Muscle layer of duodenum (tissue), 2 donors: ENCODE measurements at regions not wholly inside any gene's neighbourhood (a gene's known extent, or its start where the extent isn't known, plus 50 kb on each side); places are given as distances from the start of the nearest gene placed in this dataset.
"Not testable (repeated sequence)": the region's sequence is repeated elsewhere in the genome, so short reads cannot be mapped to it uniquely, and the experiment has no call there.

Experiments used
- H3K27ac ChIP-seq: one replicate; pipeline ENCODE4 v1.7.0; 2013; ENCODE audit warnings: mild to moderate bottlenecking, low read length
- H3K27me3 ChIP-seq: one replicate; pipeline ENCODE4 v1.7.0; 2013; ENCODE audit warnings: low read depth, mild to moderate bottlenecking, control low read depth, low read length
- H3K36me3 ChIP-seq, 2 donors: one replicate each; pipeline ENCODE4 v1.7.0; 2013; ENCODE audit warnings: low read length in 2 of 2, control low read depth in 1 of 2, mild to moderate bottlenecking in 1 of 2; ENCODE audit not compliant: insufficient read depth in 2 of 2, control insufficient read depth in 1 of 2
- H3K4me1 ChIP-seq, 2 donors: one replicate each; pipeline ENCODE4 v1.7.0; 2013; ENCODE audit warnings: low read length in 2 of 2, mild to moderate bottlenecking in 2 of 2, control low read depth in 1 of 2, moderate library complexity in 1 of 2; ENCODE audit not compliant: insufficient read depth in 2 of 2, control insufficient read depth in 1 of 2
- H3K4me3 ChIP-seq, 2 donors: one replicate each; pipeline ENCODE4 v1.7.0; 2013; ENCODE audit warnings: low read length in 2 of 2, low read depth in 1 of 2, mild to moderate bottlenecking in 1 of 2
- H3K9me3 ChIP-seq, 2 donors: one replicate each; pipeline ENCODE4 v1.7.0; 2013; ENCODE audit warnings: low read length in 2 of 2, control low read depth in 1 of 2, mild to moderate bottlenecking in 1 of 2; ENCODE audit not compliant: control insufficient read depth in 1 of 2
- donor health status: healthy.

GRCh38 chr1:60678391-60678790 is 404.0 kb upstream of the NFIA start:
- Histone ChIP-seq H3K4me1 (no peaks in the 10 kb centered on the region), H3K9me3 (no peaks in the 10 kb centered on the region), H3K4me3 (no peak overlapping the region)

GRCh38 chr1:60672449-60672848 is 409.9 kb upstream of the NFIA start:
- no peak overlapping the region for H3K4me3 ChIP-seq
- H3K36me3 ChIP-seq: no peaks in the 10 kb centered on the region
- H3K4me1 ChIP-seq: no peaks in the 10 kb centered on the region
- H3K27me3 ChIP-seq: no peaks in the 10 kb centered on the region
- H3K9me3 ChIP-seq: peaks cover 0 to 5% of the 10 kb centered on the region in 2 donors
- H3K27ac ChIP-seq: no peak overlapping the region

More at GRCh38 chr1:60678391-60678790, 404.0 kb upstream of the NFIA start:
- Histone ChIP-seq H3K36me3 (no peaks in the 10 kb centered on the region), H3K27me3 (no peaks in the 10 kb centered on the region), H3K27ac (no peak overlapping the region)

GRCh38 chr1:60670302-60670701 is 412.1 kb upstream of the NFIA start:
- Histone ChIP-seq H3K27ac (no peak overlapping the region), H3K36me3 (no peaks in the 10 kb centered on the region), H3K27me3 (no peaks in the 10 kb centered on the region), H3K4me1 (no peaks in the 10 kb centered on the region), H3K4me3 (no peak overlapping the region), H3K9me3 (peaks cover 0 to 5% of the 10 kb centered on the region in 2 donors)

GRCh38 chr1:60668585-60668984 is 413.8 kb upstream of the NFIA start:
- Histone ChIP-seq H3K27ac (no peak overlapping the region), H3K27me3 (no peaks in the 10 kb centered on the region), H3K4me1 (no peaks in the 10 kb centered on the region), H3K36me3 (no peaks in the 10 kb centered on the region), H3K9me3 (peaks cover 0 to 5% of the 10 kb centered on the region in 2 donors), H3K4me3 (no peak overlapping the region)

- no peak overlapping the region for H3K27ac ChIP-seq
- H3K4me1 ChIP-seq: no peaks in the 10 kb centered on the region
- no peaks in the 10 kb centered on the region for H3K9me3 ChIP-seq
- no peak overlapping the region for H3K4me3 ChIP-seq
- no peaks in the 10 kb centered on the region for H3K36me3 ChIP-seq
- no peaks in the 10 kb centered on the region for H3K27me3 ChIP-seq
Observed at GRCh38 chr1:60665311-60665710, 417.1 kb upstream of the NFIA start.

GRCh38 chr1:60664086-60664625 is 418.2 kb upstream of the NFIA start:
- Histone ChIP-seq H3K36me3 (no peaks in the 10 kb centered on the region), H3K27me3 (no peaks in the 10 kb centered on the region), H3K9me3 (no peaks in the 10 kb centered on the region), H3K4me3 (no peak overlapping the region), H3K27ac (no peak overlapping the region), H3K4me1 (no peaks in the 10 kb centered on the region)

GRCh38 chr1:60662486-60663044 is 419.8 kb upstream of the NFIA start:
- Histone ChIP-seq H3K4me1 (no peaks in the 10 kb centered on the region), H3K27ac (no peak overlapping the region), H3K9me3 (no peaks in the 10 kb centered on the region), H3K27me3 (no peaks in the 10 kb centered on the region), H3K4me3 (no peak overlapping the region), H3K36me3 (no peaks in the 10 kb centered on the region)

- H3K9me3 ChIP-seq: no peaks in the 10 kb centered on the region
- no peaks in the 10 kb centered on the region for H3K27me3 ChIP-seq
- H3K27ac ChIP-seq: no peak overlapping the region
- no peaks in the 10 kb centered on the region for H3K36me3 ChIP-seq
- no peak overlapping the region for H3K4me3 ChIP-seq
- H3K4me1 ChIP-seq: no peaks in the 10 kb centered on the region
Observed at GRCh38 chr1:60657926-60658325, 424.4 kb upstream of the NFIA start.

GRCh38 chr1:60655679-60656355 is 426.5 kb upstream of the NFIA start:
- Histone ChIP-seq H3K9me3 (peaks cover 0 to 10% of the 10 kb centered on the region in 2 donors), H3K4me1 (no peaks in the 10 kb centered on the region), H3K36me3 (no peaks in the 10 kb centered on the region), H3K27me3 (no peaks in the 10 kb centered on the region), H3K27ac (no peak overlapping the region), H3K4me3 (no peak overlapping the region)

GRCh38 chr1:60640033-60640551 is 442.3 kb upstream of the NFIA start:
- not testable (repeated sequence) for H3K36me3 ChIP-seq, H3K9me3 ChIP-seq, H3K27ac ChIP-seq, H3K27me3 ChIP-seq, H3K4me3 ChIP-seq, H3K4me1 ChIP-seq

GRCh38 chr1:60639287-60639686 is 443.1 kb upstream of the NFIA start:
- no peak overlapping the region for H3K27ac ChIP-seq
- H3K4me3 ChIP-seq: no peak overlapping the region
- no peaks in the 10 kb centered on the region for H3K9me3 ChIP-seq
- H3K27me3 ChIP-seq: no peaks in the 10 kb centered on the region
- H3K4me1 ChIP-seq: no peaks in the 10 kb centered on the region
- H3K36me3 ChIP-seq: no peaks in the 10 kb centered on the region
